H1 (cell line): ENCODE measurements at regions not wholly inside any gene's neighbourhood (a gene's known extent, or its start where the extent isn't known, plus 50 kb on each side); places are given as distances from the start of the nearest gene placed in this dataset.

ENCODE experiments used
- CTCF ChIA-PET: fragments of 300-600 bp; sonication (Branson Sonifier 250); formaldehyde crosslinking; loops from one replicate; lab custom pipeline; 2021; ENCODE audit not compliant: partially characterized antibody; lab: Charles Lee
- POLR2A ChIA-PET: fragments of 300-600 bp; sonication (Branson Sonifier 250); formaldehyde crosslinking; loops from one replicate; lab custom pipeline; 2021; ENCODE audit warnings: inconsistent platforms; ENCODE audit not compliant: partially characterized antibody; lab: Charles Lee
- DNase-seq, 2 experiments: peaks; one replicate each; pipeline versions ENCODE4 v3.0.0 to v3.0.0-alpha.2; 2010 to 2022; ENCODE audit warnings: low spot score in 2 of 2, low read depth in 1 of 2, mixed read lengths in 1 of 2
- FAIRE-seq: peaks from 2 replicates; lab custom pipeline; 2011; peaks lifted over from hg19 to GRCh38; lab: Jason Lieb, UNC
- H2AFZ ChIP-seq: 2 replicates; pipeline ENCODE4 v1.8.1; 2012; ENCODE audit warnings: low read length, inconsistent platforms
- H2AK5ac ChIP-seq: 2 replicates; pipeline ENCODE4 v1.6.1; 2013; ENCODE audit warnings: low read depth, low read length
- H2BK120ac ChIP-seq: replicated peaks from 2 replicates; pipeline ENCODE3; 2013; ENCODE audit warnings: low read depth, low read length, inconsistent platforms
- H2BK12ac ChIP-seq: 2 replicates; pipeline ENCODE4 v1.6.1; 2013; ENCODE audit warnings: low read depth, low read length
- H2BK15ac ChIP-seq: 2 replicates; pipeline ENCODE4 v1.6.1; 2013; ENCODE audit warnings: low read length
- H2BK20ac ChIP-seq: 2 replicates; pipeline ENCODE4 v1.6.1; 2013; ENCODE audit warnings: low read length
- H2BK5ac ChIP-seq: 2 replicates; pipeline ENCODE4 v1.6.1; 2013; ENCODE audit warnings: low read depth, low read length
- H3K14ac ChIP-seq: 2 replicates; pipeline ENCODE4 v1.6.1; 2013; ENCODE audit warnings: inconsistent platforms; ENCODE audit not compliant: insufficient read length
- H3K18ac ChIP-seq: 2 replicates; pipeline ENCODE4 v1.6.1; 2013; ENCODE audit warnings: low read length; ENCODE audit errors: extremely low read depth
- H3K23ac ChIP-seq: 2 replicates; pipeline ENCODE4 v1.6.1; 2013; ENCODE audit warnings: inconsistent platforms; ENCODE audit not compliant: insufficient read length
- H3K23me2 ChIP-seq: 2 replicates; pipeline ENCODE4 v1.6.1; 2013; ENCODE audit warnings: low read depth, low read length
- H3K27ac ChIP-seq: 2 replicates; pipeline ENCODE4 v1.6.1; 2011; ENCODE audit warnings: low read depth, low read length, inconsistent platforms
- H3K27me3 ChIP-seq, 4 experiments: replicated peaks in 1 of 4; 1 replicate in 1 of 4; 2 replicates in 3 of 4; pipeline versions ENCODE4 v1.6.1 to v1.8.1; 2011 to 2013; ENCODE audit warnings: low read length in 3 of 4, mild to moderate bottlenecking in 3 of 4, inconsistent platforms in 2 of 4, mixed read lengths in 2 of 4, moderate library complexity in 1 of 4; ENCODE audit not compliant: control insufficient read depth in 3 of 4, insufficient read depth in 3 of 4; ENCODE audit errors: extremely low read depth in 1 of 4
- H3K36me3 ChIP-seq, 4 experiments: 2 replicates each; pipeline versions ENCODE4 v1.6.1 to v1.8.1; 2011 to 2013; ENCODE audit warnings: mild to moderate bottlenecking in 4 of 4, low read length in 3 of 4, moderate library complexity in 2 of 4, control low read depth in 1 of 4, inconsistent platforms in 1 of 4; ENCODE audit not compliant: insufficient read depth in 4 of 4, control insufficient read depth in 2 of 4
- H3K4ac ChIP-seq: replicated peaks from 2 replicates; pipeline ENCODE3; 2013; ENCODE audit warnings: low read length, low read depth, mixed read lengths, inconsistent platforms; ENCODE audit not compliant: insufficient read length
- H3K4me1 ChIP-seq, 4 experiments: replicated peaks in 1 of 4; 1 replicate in 1 of 4; 2 replicates in 3 of 4; pipeline versions ENCODE4 v1.6.1 to v1.8.1; 2011 to 2013; ENCODE audit warnings: low read length in 3 of 4, inconsistent platforms in 2 of 4, mixed read lengths in 1 of 4; ENCODE audit not compliant: insufficient read depth in 4 of 4, control insufficient read depth in 3 of 4
- H3K4me2 ChIP-seq, 2 experiments: 2 replicates each; pipeline versions ENCODE4 v1.6.1 to v1.8.1; 2011 to 2013; ENCODE audit warnings: low read depth in 2 of 2, low read length in 2 of 2, control low read depth in 1 of 2, inconsistent platforms in 1 of 2, mild to moderate bottlenecking in 1 of 2; ENCODE audit not compliant: insufficient read depth in 1 of 2
- H3K4me3 ChIP-seq, 4 experiments: fragments of 200-600, 300-600 bp in 1 of 4; sonication (generic), shearing (Covaris generic), sonication (Bioruptor Twin) in 1 of 4; 2 replicates each; pipeline versions ENCODE4 v1.5.1 to v1.8.1; 2011 to 2016; ENCODE audit warnings: low read length in 4 of 4, low read depth in 3 of 4, control low read depth in 2 of 4, inconsistent platforms in 2 of 4, mild to moderate bottlenecking in 2 of 4, mixed read lengths in 1 of 4, moderate library complexity in 1 of 4; ENCODE audit not compliant: insufficient read depth in 2 of 4; ENCODE audit errors: extremely low read depth in 1 of 4
- H3K56ac ChIP-seq: replicated peaks from 2 replicates; pipeline ENCODE3; 2013; ENCODE audit warnings: low read depth, mild to moderate bottlenecking, mixed read lengths, low read length, inconsistent platforms; ENCODE audit not compliant: insufficient read length
- H3K79me1 ChIP-seq: 2 replicates; pipeline ENCODE4 v1.6.1; 2013; ENCODE audit warnings: low read depth, low read length, control low read depth
- H3K79me2 ChIP-seq, 2 experiments: 2 replicates each; pipeline versions ENCODE4 v1.6.1 to v1.8.1; 2012 to 2013; ENCODE audit warnings: low read length in 2 of 2, mild to moderate bottlenecking in 2 of 2, inconsistent platforms in 1 of 2; ENCODE audit not compliant: insufficient read depth in 2 of 2, control insufficient read depth in 1 of 2
- H3K9ac ChIP-seq, 4 experiments: replicated peaks in 1 of 4; 1 replicate in 1 of 4; 2 replicates in 3 of 4; pipeline versions ENCODE4 v1.6.1 to v1.8.1; 2011 to 2013; ENCODE audit warnings: low read depth in 3 of 4, low read length in 3 of 4, control low read depth in 2 of 4, mild to moderate bottlenecking in 2 of 4, moderate library complexity in 2 of 4, inconsistent platforms in 1 of 4; ENCODE audit errors: extremely low read depth in 1 of 4
- H3K9me3 ChIP-seq, 2 experiments: 2 replicates each; pipeline versions ENCODE4 v1.6.1 to v1.8.1; 2012 to 2013; ENCODE audit warnings: mild to moderate bottlenecking in 2 of 2, moderate library complexity in 2 of 2, control low read depth in 1 of 2, inconsistent platforms in 1 of 2, low read depth in 1 of 2, low read length in 1 of 2, mixed read lengths in 1 of 2; ENCODE audit not compliant: insufficient read depth in 2 of 2
- H4K20me1 ChIP-seq, 2 experiments: replicated peaks in 1 of 2; 2 replicates each; pipeline versions ENCODE3 to v1.8.1; 2011 to 2013; ENCODE audit warnings: inconsistent platforms in 2 of 2, low read length in 2 of 2, mild to moderate bottlenecking in 1 of 2; ENCODE audit not compliant: insufficient read depth in 2 of 2, control insufficient read depth in 1 of 2
- H4K5ac ChIP-seq: 2 replicates; pipeline ENCODE4 v1.6.1; 2013; ENCODE audit warnings: low read length, low read depth, mixed read lengths, inconsistent platforms; ENCODE audit not compliant: insufficient read length
- H4K8ac ChIP-seq: 2 replicates; pipeline ENCODE4 v1.8.0; 2013; ENCODE audit warnings: mild to moderate bottlenecking, moderate library complexity, low read length, inconsistent platforms; ENCODE audit not compliant: insufficient read depth; ENCODE audit errors: extremely low read depth
- H4K91ac ChIP-seq: replicated peaks from 2 replicates; pipeline ENCODE3; 2013; ENCODE audit warnings: low read length, mixed read lengths, inconsistent platforms; ENCODE audit not compliant: insufficient read length
- ATF3 ChIP-seq: IDR thresholded peaks from 2 replicates; pipeline ENCODE4 v1.6.1; 2011; ENCODE audit warnings: low read depth, mild to moderate bottlenecking, low read length; ENCODE audit not compliant: insufficient read depth
- KDM4A ChIP-seq: IDR thresholded peaks from one replicate; pipeline ENCODE4 v1.7.1; 2012; ENCODE audit warnings: low read depth, mild to moderate bottlenecking, moderate library complexity, low read length, inconsistent platforms; ENCODE audit not compliant: severe bottlenecking
- RXRA ChIP-seq: IDR thresholded peaks from 2 replicates; pipeline ENCODE4 v1.6.1; 2011; ENCODE audit warnings: low read depth, mild to moderate bottlenecking, low read length, moderate library complexity; ENCODE audit not compliant: insufficient read depth
- SIN3A ChIP-seq, 2 experiments: IDR thresholded peaks in 1 of 2; conservative IDR thresholded peaks in 1 of 2; 2 replicates each; pipeline ENCODE4 v1.6.1; 2011 to 2012; ENCODE audit warnings: low read length in 2 of 2, improper control_type of control experiment in 1 of 2, low read depth in 1 of 2, mild to moderate bottlenecking in 1 of 2
- WGBS, 2 experiments: shearing (Covaris generic) in 1 of 2; methylation state at CpG; one replicate each; pipeline versions ENCODE4 v1.1.6 to v1.1.7; 2013 to 2015; ENCODE audit warnings: low lambda C conversion rate in 2 of 2, mixed read lengths in 2 of 2, inconsistent platforms in 1 of 2, low coverage in 1 of 2, missing lambda C conversion rate in 1 of 2; ENCODE audit not compliant: insufficient replicate concordance in 2 of 2, insufficient coverage in 1 of 2, insufficient read length in 1 of 2; ENCODE audit errors: extremely low coverage in 1 of 2, missing lambda C conversion rate in 1 of 2; 5-methylcytosine and 5-hydroxymethylcytosine counted together

- DNase-seq (no peak), FAIRE-seq (no peak)
- no peaks in the 10 kb centered on the region for H3K27me3 ChIP-seq
- H3K56ac ChIP-seq, result no peak overlapping the region
- no peak overlapping the region for H2BK5ac ChIP-seq
- no peak overlapping the region for H3K4me3 ChIP-seq
- CTCF ChIA-PET, result interaction anchor here (1.1 kb wide), 1 partner anchor 9 kb away, joined by 4 read pairs; no protein-coding TSS in a partner anchor
- no peak overlapping the region for H3K14ac ChIP-seq
- no peak overlapping the region for H4K91ac ChIP-seq
- H3K79me1 ChIP-seq, result no peaks in the 10 kb centered on the region
- 100% methylated on average over 1 of the region's 1 CpG; no CpG with 5 or more reads in 1 of the 2 experiments for WGBS, 2 experiments
- no peak overlapping the region for H2BK12ac ChIP-seq
- H3K4me2 ChIP-seq, result no peak overlapping the region
- no peak overlapping the region for H2BK120ac ChIP-seq
- no peak overlapping the region for H4K8ac ChIP-seq
- no peaks in the 10 kb centered on the region for H3K9me3 ChIP-seq
- no peak overlapping the region for H3K23ac ChIP-seq
- no peaks in the 10 kb centered on the region for H4K20me1 ChIP-seq
- H2BK20ac ChIP-seq, result no peak overlapping the region
- H3K4ac ChIP-seq, result no peak overlapping the region
- H3K9ac ChIP-seq, result no peak overlapping the region
- H3K79me2 ChIP-seq, result no peaks in the 10 kb centered on the region
- H3K18ac ChIP-seq, result no peak overlapping the region
- no peak overlapping the region for H4K5ac ChIP-seq
- H3K23me2 ChIP-seq, result no peaks in the 10 kb centered on the region
- H3K27ac ChIP-seq, result no peak overlapping the region
- H2AK5ac ChIP-seq, result no peak overlapping the region
- peaks cover 0 to 3% (median 0%) of the 10 kb centered on the region in 4 experiments; a peak in 1 of 7 replicates for H3K4me1 ChIP-seq
- POLR2A ChIA-PET, result no interaction called here
- H2BK15ac ChIP-seq, result no peak overlapping the region
- H3K36me3 ChIP-seq, result no peaks in the 10 kb centered on the region
- H2AFZ ChIP-seq, result no peak overlapping the region
- TF ChIP-seq RXRA (no peak), KDM4A (no peak), SIN3A (conservative IDR thresholded peaks at IDR 0.05 in 1 of 2, IDR thresholded peaks at IDR 0.05 in 1 of 2; ENCODE audit: low read depth in 1 of 2, low read length in 2 of 2) (no peak), ATF3 (no peak)
Observed at GRCh38 chrX:22585831-22586230, 313.1 kb downstream of the CBLL2 start.
